AG04450 (cell line): ENCODE measurements at regions not wholly inside any gene's neighbourhood (a gene's known extent, or its start where the extent isn't known, plus 50 kb on each side); places are given as distances from the start of the nearest gene placed in this dataset.

Source experiments
- CTCF ChIA-PET: fragments of 300-600, 350-600 bp; formaldehyde crosslinking; extraction: SDS; loops from one replicate; lab custom pipeline; 2022; ENCODE audit warnings: antibody characterized with exemption, inconsistent platforms; lab: Charles Lee
- POLR2A ChIA-PET: fragments of 350-600 bp; formaldehyde crosslinking; extraction: SDS; loops from one replicate; lab custom pipeline; 2021; ENCODE audit warnings: antibody characterized with exemption, inconsistent platforms; lab: Yijun Ruan, JAX
- DNase-seq: peaks from one replicate; pipeline ENCODE4 v3.0.0-alpha.2; 2011; ENCODE audit warnings: low read depth, low spot score
- H3K27ac ChIP-seq: one replicate; pipeline ENCODE4 v1.5.1; 2012; ENCODE audit warnings: low read depth, low read length, control low read depth
- H3K27me3 ChIP-seq: one replicate; pipeline ENCODE4 v1.6.0; 2012; ENCODE audit warnings: low read length; ENCODE audit not compliant: control insufficient read depth, insufficient read depth
- H3K4me3 ChIP-seq: 2 replicates; pipeline ENCODE4 v1.5.1; 2011; ENCODE audit warnings: mild to moderate bottlenecking, low read depth, low read length, control low read depth
- H3K9me3 ChIP-seq: 2 replicates; pipeline ENCODE4 v1.5.1; 2012; ENCODE audit warnings: low read length; ENCODE audit not compliant: control insufficient read depth, insufficient read depth
- TF ChIP-seq, protein P1 (sequence below): IDR thresholded peaks from 2 replicates; pipeline ENCODE4 v1.5.1; 2011; ENCODE audit warnings: low read depth, low read length, control low read depth, inconsistent platforms

DNA sequence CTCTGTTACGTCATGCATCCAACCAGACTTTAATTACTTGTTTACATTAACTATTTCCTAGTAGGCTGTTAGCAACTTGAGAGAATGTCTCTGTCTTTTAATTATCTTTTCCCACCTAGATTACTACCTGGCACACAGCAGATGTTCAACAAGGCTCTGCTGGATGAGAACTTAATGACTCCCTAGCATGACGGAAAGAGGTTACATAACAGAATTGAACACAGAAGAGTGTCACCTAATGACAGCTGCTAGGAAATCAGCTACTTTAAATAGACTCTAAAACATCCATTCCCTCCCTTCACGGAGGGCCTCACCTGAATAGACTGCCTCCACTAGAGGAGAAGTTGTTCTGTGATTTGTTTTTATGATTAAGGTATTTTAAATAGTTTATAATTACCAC, 110.8 kb downstream of the TEX29 start:
- DNase-seq = no peak
- no peak overlapping the region for H3K27ac ChIP-seq
- H3K9me3 ChIP-seq = no peaks in the 10 kb centered on the region
- TF ChIP-seq, protein P1, sequence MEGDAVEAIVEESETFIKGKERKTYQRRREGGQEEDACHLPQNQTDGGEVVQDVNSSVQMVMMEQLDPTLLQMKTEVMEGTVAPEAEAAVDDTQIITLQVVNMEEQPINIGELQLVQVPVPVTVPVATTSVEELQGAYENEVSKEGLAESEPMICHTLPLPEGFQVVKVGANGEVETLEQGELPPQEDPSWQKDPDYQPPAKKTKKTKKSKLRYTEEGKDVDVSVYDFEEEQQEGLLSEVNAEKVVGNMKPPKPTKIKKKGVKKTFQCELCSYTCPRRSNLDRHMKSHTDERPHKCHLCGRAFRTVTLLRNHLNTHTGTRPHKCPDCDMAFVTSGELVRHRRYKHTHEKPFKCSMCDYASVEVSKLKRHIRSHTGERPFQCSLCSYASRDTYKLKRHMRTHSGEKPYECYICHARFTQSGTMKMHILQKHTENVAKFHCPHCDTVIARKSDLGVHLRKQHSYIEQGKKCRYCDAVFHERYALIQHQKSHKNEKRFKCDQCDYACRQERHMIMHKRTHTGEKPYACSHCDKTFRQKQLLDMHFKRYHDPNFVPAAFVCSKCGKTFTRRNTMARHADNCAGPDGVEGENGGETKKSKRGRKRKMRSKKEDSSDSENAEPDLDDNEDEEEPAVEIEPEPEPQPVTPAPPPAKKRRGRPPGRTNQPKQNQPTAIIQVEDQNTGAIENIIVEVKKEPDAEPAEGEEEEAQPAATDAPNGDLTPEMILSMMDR = no peak
- ChIA-PET CTCF (no interaction called here), POLR2A (no interaction called here)
- no peak overlapping the region for H3K4me3 ChIP-seq
- no peaks in the 10 kb centered on the region for H3K27me3 ChIP-seq

DNA sequence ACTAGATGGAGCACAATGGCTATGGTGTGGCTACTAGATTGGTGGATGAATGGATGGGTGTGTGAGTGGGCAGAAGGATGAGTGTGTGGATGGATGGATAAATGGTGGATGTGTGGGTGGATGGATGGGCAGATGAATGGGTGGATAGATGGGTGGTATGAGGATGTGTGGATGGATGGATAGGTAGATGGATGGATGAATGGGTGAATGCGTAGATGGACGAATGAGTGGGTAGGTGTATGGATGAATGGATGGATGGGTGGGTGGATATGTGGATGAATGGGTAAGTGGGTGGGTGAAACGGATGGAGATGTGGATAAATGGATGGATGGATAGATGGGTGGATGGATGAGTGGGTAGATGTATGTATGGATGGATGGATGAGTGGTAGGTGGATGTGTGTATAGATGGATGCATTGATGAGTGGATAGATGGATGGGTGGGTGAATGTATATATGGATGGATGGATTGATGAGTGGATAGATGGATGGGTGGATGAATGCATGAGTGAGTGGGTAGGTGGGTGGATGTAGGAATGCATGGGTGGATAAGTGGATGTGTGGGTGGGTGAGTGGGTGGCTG, 114.2 kb downstream of the TEX29 start:
- no peak overlapping the region for H3K27ac ChIP-seq
- no peak for DNase-seq
- H3K9me3 ChIP-seq = no peaks in the 10 kb centered on the region; the same call in 1 of the 2 replicates
- POLR2A ChIA-PET = no interaction called here
- CTCF ChIA-PET = no interaction called here
- no peak overlapping the region for H3K4me3 ChIP-seq
- TF ChIP-seq, protein P1 = no peak
- peaks cover 3% of the 10 kb centered on the region for H3K27me3 ChIP-seq

DNA sequence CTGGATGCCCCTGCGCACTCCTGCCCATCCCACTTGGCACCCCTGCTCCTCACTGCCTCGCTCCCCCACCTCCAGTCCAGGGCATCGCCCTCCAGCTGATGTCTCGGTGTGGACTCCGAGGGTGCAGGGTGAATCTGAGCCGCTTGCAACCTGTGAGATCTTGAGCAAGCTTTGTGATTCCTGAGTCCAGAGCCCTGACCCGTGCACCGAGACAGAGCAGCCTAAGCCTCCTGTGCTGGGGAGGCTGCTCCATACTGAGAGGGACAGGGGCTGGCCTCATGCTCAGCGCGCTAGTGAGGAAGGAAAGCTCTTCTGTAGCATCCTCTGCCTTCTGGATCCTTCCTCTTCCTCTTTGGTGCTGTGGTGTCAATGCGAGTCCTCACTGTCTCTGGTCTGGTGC, 116.0 kb downstream of the TEX29 start:
- Histone ChIP-seq H3K4me3 (no peak overlapping the region), H3K27me3 (peaks cover 3% of the 10 kb centered on the region), H3K9me3 (no peaks in the 10 kb centered on the region; the same call in 1 of the 2 replicates), H3K27ac (no peak overlapping the region)
- ChIA-PET POLR2A (no interaction called here), CTCF (no interaction called here)
- DNase-seq = no peak
- TF ChIP-seq, protein P1 = no peak

DNA sequence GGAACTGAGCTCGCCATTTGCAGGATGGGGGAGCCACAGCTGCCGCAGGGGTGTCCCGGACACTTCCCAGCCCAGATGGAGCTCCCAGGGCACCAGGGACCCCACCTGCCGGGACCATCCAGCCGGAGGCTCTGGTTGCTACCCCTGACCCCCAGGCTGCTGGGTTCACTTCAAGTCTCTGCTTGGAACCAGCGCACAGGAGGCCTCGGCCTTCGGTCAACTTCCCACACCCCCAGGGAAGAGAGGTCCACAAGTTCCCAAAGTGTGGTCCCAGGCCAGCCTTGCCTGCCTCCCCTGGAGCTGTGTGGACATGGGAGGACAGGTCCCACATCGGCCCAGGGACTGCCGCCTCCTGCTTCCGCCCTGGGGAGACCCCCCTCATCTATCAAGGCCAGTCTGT, 117.0 kb downstream of the TEX29 start:
- ChIA-PET CTCF (interaction anchor here (0.6 kb wide), 1 partner anchor 370 kb away, joined by 3 read pairs; no protein-coding TSS in a partner anchor), POLR2A (no interaction called here)
- Histone ChIP-seq H3K27me3 (peaks cover 3% of the 10 kb centered on the region), H3K9me3 (no peaks in the 10 kb centered on the region; the same call in 1 of the 2 replicates), H3K27ac (no peak overlapping the region), H3K4me3 (no peak overlapping the region)
- DNase-seq = no peak
- TF ChIP-seq, protein P1 = no peak

DNA sequence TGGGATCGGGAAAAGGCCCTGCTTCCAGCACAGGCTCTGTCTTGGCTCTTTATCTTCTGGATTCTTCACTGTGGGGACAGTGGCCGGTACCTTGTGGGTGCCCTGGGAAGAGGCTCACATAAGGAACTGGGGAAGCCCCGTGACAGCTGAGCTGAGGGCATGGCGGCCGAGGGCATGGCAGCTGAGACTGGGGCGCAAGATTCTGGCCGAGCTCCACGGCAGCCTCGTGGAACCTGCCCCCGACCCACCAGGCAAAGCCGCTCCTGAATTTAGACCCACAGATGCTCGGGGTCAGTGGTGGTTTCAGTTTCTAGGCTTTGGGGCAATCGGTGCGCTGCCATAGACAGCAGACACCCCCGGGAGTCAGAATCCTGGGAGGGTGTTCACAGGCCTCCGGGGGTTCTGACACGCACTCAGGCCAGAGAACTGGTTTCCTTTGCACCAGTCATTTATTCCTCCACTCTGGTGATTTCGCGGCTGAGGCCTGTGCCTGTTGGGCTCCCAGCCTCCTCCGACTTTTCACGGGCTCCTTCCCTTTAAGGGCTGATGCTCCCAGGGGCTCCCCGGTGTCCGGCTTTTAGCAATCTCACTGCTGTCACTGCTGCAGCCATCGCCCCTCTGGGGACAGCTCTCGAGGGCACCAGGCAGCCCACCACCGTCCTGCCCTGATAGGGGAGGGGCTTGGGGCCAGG, 117.6 kb downstream of the TEX29 start:
- ChIA-PET POLR2A (no interaction called here), CTCF (no interaction called here)
- Histone ChIP-seq H3K9me3 (no peaks in the 10 kb centered on the region; the same call in 1 of the 2 replicates), H3K27me3 (peaks cover 3% of the 10 kb centered on the region), H3K4me3 (no peak overlapping the region), H3K27ac (no peak overlapping the region)
- DNase-seq = no peak
- TF ChIP-seq, protein P1 = no peak
